HCT116 (cell line): ENCODE measurements at regions not wholly inside any gene's neighbourhood (a gene's known extent, or its start where the extent isn't known, plus 50 kb on each side); places are given as distances from the start of the nearest gene placed in this dataset.

Experiments used
- ATAC-seq: fragments of 200-7000 bp; cut with Tn5 transposase; 2 replicates; pipeline ENCODE4 v1.9.1; 2020; ENCODE audit warnings: mild to moderate bottlenecking, moderate library complexity
- BruUV-seq: library from RNA; stranded (reverse); fragments of 400-500 nt; replicated peaks from 2 replicates; lab custom pipeline; 2021; lab: Mats Ljungman, UMichigan
- CTCF ChIA-PET: fragments of 300-600 bp; sonication (Branson Sonifier 250); formaldehyde crosslinking; loops from one replicate; lab custom pipeline; 2021; ENCODE audit warnings: antibody characterized with exemption; lab: Charles Lee
- POLR2A ChIA-PET: fragments of 300-600, 350-600 bp; sonication (Branson Sonifier 250); formaldehyde crosslinking; loops from one replicate; lab custom pipeline; 2021; ENCODE audit warnings: antibody characterized with exemption; lab: Charles Lee
- RAD21 ChIA-PET, 2 experiments: fragments of 300-600 bp; sonication (Branson Sonifier 250); formaldehyde crosslinking; loops; one replicate each; lab custom pipeline; 2023; ENCODE audit warnings: low total read pairs in 2 of 2; ENCODE audit not compliant: uncharacterized antibody in 2 of 2, unreplicated experiment in 2 of 2, low non-redundant PET in 1 of 2; lab: Charles Lee
- DNase-seq: peaks from one replicate; pipeline ENCODE4 v3.0.0-alpha.2; 2010; ENCODE audit warnings: low read depth, low spot score
- H2AFZ ChIP-seq: fragments of 200-600 bp; shearing (Covaris generic), sonication (generic); 2 replicates; pipeline ENCODE4 v1.6.1; 2017; ENCODE audit warnings: low read depth, mixed run types, mixed read lengths, antibody characterized with exemption, low read length; ENCODE audit not compliant: poor library complexity, severe bottlenecking
- H3K27ac ChIP-seq: 2 replicates; pipeline ENCODE4 v1.5.1; 2012; ENCODE audit warnings: low read depth, low read length
- H3K27me3 ChIP-seq: fragments of 200-600 bp; sonication (generic); 2 replicates; pipeline ENCODE4 v1.6.1; 2016; ENCODE audit warnings: mixed run types, low read length, mixed read lengths; ENCODE audit not compliant: insufficient read depth
- H3K36me3 ChIP-seq, 2 experiments: fragments of 200-500 bp in 1 of 2; fragments of 200-600 bp in 1 of 2; sonication (Bioruptor generic) in 1 of 2; sonication (generic) in 1 of 2; 2 replicates each; pipeline versions ENCODE4 v1.5.1 to v1.6.1; 2014 to 2016; ENCODE audit warnings: low read length in 2 of 2, inconsistent platforms in 1 of 2, mixed read lengths in 1 of 2, mixed run types in 1 of 2; ENCODE audit not compliant: insufficient read depth in 2 of 2, control insufficient read depth in 1 of 2
- H3K4me1 ChIP-seq, 2 experiments: fragments of 200-600 bp in 1 of 2; sonication (generic) in 1 of 2; 2 replicates each; pipeline versions ENCODE4 v1.5.1 to v1.6.1; 2012 to 2017; ENCODE audit warnings: low read length in 2 of 2, inconsistent platforms in 1 of 2, mild to moderate bottlenecking in 1 of 2, mixed read lengths in 1 of 2, mixed run types in 1 of 2, moderate library complexity in 1 of 2; ENCODE audit not compliant: insufficient read depth in 2 of 2, control insufficient read depth in 1 of 2
- H3K4me2 ChIP-seq: fragments of 200-600 bp; sonication (generic); 2 replicates; pipeline ENCODE4 v1.6.1; 2017; ENCODE audit warnings: mixed run types, low read length, mixed read lengths
- H3K4me3 ChIP-seq, 2 experiments: fragments of 200-600 bp in 1 of 2; sonication (generic) in 1 of 2; replicated peaks in 1 of 2; 2 replicates each; pipeline ENCODE4 v1.5.1; 2011 to 2016; ENCODE audit warnings: low read length in 2 of 2, control low read depth in 1 of 2, low read depth in 1 of 2, mild to moderate bottlenecking in 1 of 2, mixed read lengths in 1 of 2, mixed run types in 1 of 2
- H3K79me2 ChIP-seq: fragments of 200-600 bp; sonication (generic); 2 replicates; pipeline ENCODE4 v1.6.1; 2017; ENCODE audit warnings: mild to moderate bottlenecking, mixed run types, low read length, moderate library complexity, mixed read lengths; ENCODE audit not compliant: insufficient read depth
- H3K9ac ChIP-seq: fragments of 200-600 bp; sonication (generic); 2 replicates; pipeline ENCODE4 v1.6.1; 2016; ENCODE audit warnings: low read length, mixed read lengths
- H3K9me2 ChIP-seq: fragments of 200-600 bp; sonication (generic), shearing (Covaris generic); 2 replicates; pipeline ENCODE4 v1.6.1; 2017; ENCODE audit warnings: mixed run types, mild to moderate bottlenecking, moderate library complexity; ENCODE audit not compliant: insufficient read depth
- H3K9me3 ChIP-seq, 2 experiments: fragments of 200-500 bp in 1 of 2; fragments of 200-600 bp in 1 of 2; sonication (Bioruptor generic) in 1 of 2; sonication (generic) in 1 of 2; 2 replicates each; pipeline ENCODE4 v1.6.1; 2014 to 2017; ENCODE audit warnings: low read length in 2 of 2, mixed read lengths in 2 of 2, inconsistent platforms in 1 of 2, low read depth in 1 of 2, mild to moderate bottlenecking in 1 of 2, mixed run types in 1 of 2, moderate library complexity in 1 of 2; ENCODE audit not compliant: control insufficient read depth in 1 of 2, insufficient read depth in 1 of 2
- H4K20me1 ChIP-seq: fragments of 200-600 bp; sonication (generic), shearing (Covaris generic); 2 replicates; pipeline ENCODE4 v1.6.1; 2017; ENCODE audit warnings: mixed run types, mild to moderate bottlenecking, moderate library complexity; ENCODE audit not compliant: insufficient read depth
- CBX3 ChIP-seq: IDR thresholded peaks from 2 replicates; pipeline ENCODE4 v1.6.1; 2012; ENCODE audit warnings: low read depth
- CEBPB ChIP-seq: IDR thresholded peaks from 2 replicates; pipeline ENCODE4 v1.6.1; 2012; ENCODE audit warnings: low read depth
- EGR1 ChIP-seq: IDR thresholded peaks from 2 replicates; pipeline ENCODE4 v1.6.1; 2012; ENCODE audit warnings: low read depth
- EZH2 ChIP-seq: fragments of 200-600 bp; sonication (generic); IDR thresholded peaks from 2 replicates; pipeline ENCODE4 v1.6.1; 2017; ENCODE audit warnings: antibody characterized with exemption, mixed run types
- EZH2phosphoT487 ChIP-seq: fragments of 200-600 bp; IDR thresholded peaks from 2 replicates; pipeline ENCODE4 v1.6.1; 2018; ENCODE audit warnings: antibody characterized with exemption, borderline replicate concordance
- FOSL1 ChIP-seq: IDR thresholded peaks from 2 replicates; pipeline ENCODE4 v1.6.1; 2012; ENCODE audit warnings: low read depth
- JUND ChIP-seq: IDR thresholded peaks from 2 replicates; pipeline ENCODE4 v1.6.1; 2012
- POLR2A ChIP-seq: IDR thresholded peaks from 2 replicates; pipeline ENCODE4 v1.7.0; 2011; ENCODE audit warnings: borderline replicate concordance; ENCODE audit not compliant: insufficient read depth, insufficient read length; ENCODE audit errors: extremely low read depth
- POLR2AphosphoS5 ChIP-seq: IDR thresholded peaks from 2 replicates; pipeline ENCODE4 v1.6.1; 2011; ENCODE audit warnings: mild to moderate bottlenecking, low read depth, low read length, moderate library complexity
- SIN3A ChIP-seq: IDR thresholded peaks from 2 replicates; pipeline ENCODE4 v1.6.1; 2012; ENCODE audit warnings: low read depth
- SP1 ChIP-seq: IDR thresholded peaks from 2 replicates; pipeline ENCODE4 v1.6.1; 2012; ENCODE audit warnings: low read depth
- SRF ChIP-seq: IDR thresholded peaks from 2 replicates; pipeline ENCODE4 v1.6.1; 2012; ENCODE audit warnings: low read depth
- YY1 ChIP-seq: IDR thresholded peaks from 2 replicates; pipeline ENCODE4 v1.6.1; 2011; ENCODE audit warnings: low read length, low read depth, moderate library complexity, mild to moderate bottlenecking; ENCODE audit not compliant: insufficient replicate concordance; ENCODE audit errors: extremely low read depth
- ZFX ChIP-seq: fragments of 450-650 bp; IDR thresholded peaks from 2 replicates; pipeline ENCODE4 v1.6.1; 2017
- intact Hi-C: fragments of 100-400 bp; cut with micrococcal nuclease; formaldehyde crosslinking; loops from 2 replicates; pipeline ENCODE4 v1.10.0; 2022
- TF ChIP-seq, protein P1 (sequence below): IDR thresholded peaks from 2 replicates; pipeline ENCODE4 v1.6.1; 2012; ENCODE audit warnings: low read depth
- TF ChIP-seq, protein P2 (sequence below): IDR thresholded peaks from 2 replicates; pipeline ENCODE4 v1.6.1; 2012
- TF ChIP-seq, protein P3 (sequence below): IDR thresholded peaks from 2 replicates; pipeline ENCODE4 v1.6.1; 2011; ENCODE audit warnings: mild to moderate bottlenecking, low read length, moderate library complexity; ENCODE audit not compliant: insufficient replicate concordance; ENCODE audit errors: extremely low read depth
- TF ChIP-seq, protein P4 (sequence below): IDR thresholded peaks from 2 replicates; pipeline ENCODE4 v1.6.1; 2012
- TF ChIP-seq, protein P5 (sequence below), 3 experiments: fragments of 200-600 bp in 1 of 3; sonication (generic) in 1 of 3; IDR thresholded peaks in 2 of 3; conservative IDR thresholded peaks in 1 of 3; 2 replicates each; pipeline ENCODE4 v1.5.1; 2012 to 2017; ENCODE audit warnings: low read depth in 2 of 3, low read length in 2 of 3, antibody characterized with exemption in 1 of 3, borderline replicate concordance in 1 of 3, control low read depth in 1 of 3, mild to moderate bottlenecking in 1 of 3, mixed read lengths in 1 of 3, mixed run types in 1 of 3, moderate library complexity in 1 of 3; ENCODE audit not compliant: insufficient read depth in 1 of 3

DNA sequence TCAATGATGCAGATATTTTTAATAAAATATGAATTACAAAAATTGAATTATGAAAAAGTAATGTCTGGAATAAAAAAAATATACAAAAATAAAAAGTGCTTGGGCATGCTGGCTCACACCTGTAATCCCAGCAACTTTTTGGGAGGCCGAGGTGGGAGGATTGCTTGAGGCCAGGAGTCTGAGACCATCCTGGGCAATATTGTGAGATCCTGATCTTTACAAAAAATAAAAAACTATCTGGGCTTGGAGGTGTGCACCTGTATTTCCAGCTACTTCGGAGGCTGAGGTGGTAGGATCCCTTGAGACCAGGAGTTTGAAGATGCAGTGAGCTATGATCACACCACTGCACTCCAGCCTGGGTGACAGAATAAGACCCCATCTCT is 141.8 kb downstream of the NPIPB5 start:
- H3K27me3 ChIP-seq, result peaks cover 19% of the 10 kb centered on the region
- no peak overlapping the region for H3K9ac ChIP-seq
- H2AFZ ChIP-seq, result no peak overlapping the region
- no peaks in the 10 kb centered on the region for H3K4me1 ChIP-seq
- DNase-seq (no peak), ATAC-seq (no peak)
- ChIA-PET RAD21 (no interaction called here), POLR2A (no interaction called here), CTCF (no interaction called here)
- H3K9me2 ChIP-seq, result no peaks in the 10 kb centered on the region
- no peaks in the 10 kb centered on the region for H4K20me1 ChIP-seq
- intact Hi-C loops, result no loop called here
- no peak overlapping the region for H3K4me2 ChIP-seq
- no peaks in the 10 kb centered on the region for H3K36me3 ChIP-seq
- no peaks in the 10 kb centered on the region for H3K9me3 ChIP-seq
- no TSS peak for BruUV-seq
- H3K79me2 ChIP-seq, result no peaks in the 10 kb centered on the region
- no peak overlapping the region for H3K4me3 ChIP-seq
- no peak overlapping the region for H3K27ac ChIP-seq
- TF ChIP-seq CBX3, result no peak
- no peak for TF ChIP-seq JUND
- TF ChIP-seq FOSL1, result no peak
- TF ChIP-seq, protein P1, sequence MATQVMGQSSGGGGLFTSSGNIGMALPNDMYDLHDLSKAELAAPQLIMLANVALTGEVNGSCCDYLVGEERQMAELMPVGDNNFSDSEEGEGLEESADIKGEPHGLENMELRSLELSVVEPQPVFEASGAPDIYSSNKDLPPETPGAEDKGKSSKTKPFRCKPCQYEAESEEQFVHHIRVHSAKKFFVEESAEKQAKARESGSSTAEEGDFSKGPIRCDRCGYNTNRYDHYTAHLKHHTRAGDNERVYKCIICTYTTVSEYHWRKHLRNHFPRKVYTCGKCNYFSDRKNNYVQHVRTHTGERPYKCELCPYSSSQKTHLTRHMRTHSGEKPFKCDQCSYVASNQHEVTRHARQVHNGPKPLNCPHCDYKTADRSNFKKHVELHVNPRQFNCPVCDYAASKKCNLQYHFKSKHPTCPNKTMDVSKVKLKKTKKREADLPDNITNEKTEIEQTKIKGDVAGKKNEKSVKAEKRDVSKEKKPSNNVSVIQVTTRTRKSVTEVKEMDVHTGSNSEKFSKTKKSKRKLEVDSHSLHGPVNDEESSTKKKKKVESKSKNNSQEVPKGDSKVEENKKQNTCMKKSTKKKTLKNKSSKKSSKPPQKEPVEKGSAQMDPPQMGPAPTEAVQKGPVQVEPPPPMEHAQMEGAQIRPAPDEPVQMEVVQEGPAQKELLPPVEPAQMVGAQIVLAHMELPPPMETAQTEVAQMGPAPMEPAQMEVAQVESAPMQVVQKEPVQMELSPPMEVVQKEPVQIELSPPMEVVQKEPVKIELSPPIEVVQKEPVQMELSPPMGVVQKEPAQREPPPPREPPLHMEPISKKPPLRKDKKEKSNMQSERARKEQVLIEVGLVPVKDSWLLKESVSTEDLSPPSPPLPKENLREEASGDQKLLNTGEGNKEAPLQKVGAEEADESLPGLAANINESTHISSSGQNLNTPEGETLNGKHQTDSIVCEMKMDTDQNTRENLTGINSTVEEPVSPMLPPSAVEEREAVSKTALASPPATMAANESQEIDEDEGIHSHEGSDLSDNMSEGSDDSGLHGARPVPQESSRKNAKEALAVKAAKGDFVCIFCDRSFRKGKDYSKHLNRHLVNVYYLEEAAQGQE, result no peak
- TF ChIP-seq, protein P2, sequence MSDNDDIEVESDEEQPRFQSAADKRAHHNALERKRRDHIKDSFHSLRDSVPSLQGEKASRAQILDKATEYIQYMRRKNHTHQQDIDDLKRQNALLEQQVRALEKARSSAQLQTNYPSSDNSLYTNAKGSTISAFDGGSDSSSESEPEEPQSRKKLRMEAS, result no peak
- no peak for TF ChIP-seq ZFX
- TF ChIP-seq YY1, result no peak
- no peak for TF ChIP-seq POLR2A
- TF ChIP-seq SP1, result no peak
- no peak for TF ChIP-seq SIN3A
- TF ChIP-seq EZH2, result no peak
- no peak for TF ChIP-seq EGR1
- TF ChIP-seq, protein P3, sequence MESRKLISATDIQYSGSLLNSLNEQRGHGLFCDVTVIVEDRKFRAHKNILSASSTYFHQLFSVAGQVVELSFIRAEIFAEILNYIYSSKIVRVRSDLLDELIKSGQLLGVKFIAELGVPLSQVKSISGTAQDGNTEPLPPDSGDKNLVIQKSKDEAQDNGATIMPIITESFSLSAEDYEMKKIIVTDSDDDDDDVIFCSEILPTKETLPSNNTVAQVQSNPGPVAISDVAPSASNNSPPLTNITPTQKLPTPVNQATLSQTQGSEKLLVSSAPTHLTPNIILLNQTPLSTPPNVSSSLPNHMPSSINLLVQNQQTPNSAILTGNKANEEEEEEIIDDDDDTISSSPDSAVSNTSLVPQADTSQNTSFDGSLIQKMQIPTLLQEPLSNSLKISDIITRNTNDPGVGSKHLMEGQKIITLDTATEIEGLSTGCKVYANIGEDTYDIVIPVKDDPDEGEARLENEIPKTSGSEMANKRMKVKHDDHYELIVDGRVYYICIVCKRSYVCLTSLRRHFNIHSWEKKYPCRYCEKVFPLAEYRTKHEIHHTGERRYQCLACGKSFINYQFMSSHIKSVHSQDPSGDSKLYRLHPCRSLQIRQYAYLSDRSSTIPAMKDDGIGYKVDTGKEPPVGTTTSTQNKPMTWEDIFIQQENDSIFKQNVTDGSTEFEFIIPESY, result no peak
- TF ChIP-seq CEBPB, result no peak
- TF ChIP-seq, protein P4, sequence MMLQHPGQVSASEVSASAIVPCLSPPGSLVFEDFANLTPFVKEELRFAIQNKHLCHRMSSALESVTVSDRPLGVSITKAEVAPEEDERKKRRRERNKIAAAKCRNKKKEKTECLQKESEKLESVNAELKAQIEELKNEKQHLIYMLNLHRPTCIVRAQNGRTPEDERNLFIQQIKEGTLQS, result no peak
- TF ChIP-seq, protein P5, sequence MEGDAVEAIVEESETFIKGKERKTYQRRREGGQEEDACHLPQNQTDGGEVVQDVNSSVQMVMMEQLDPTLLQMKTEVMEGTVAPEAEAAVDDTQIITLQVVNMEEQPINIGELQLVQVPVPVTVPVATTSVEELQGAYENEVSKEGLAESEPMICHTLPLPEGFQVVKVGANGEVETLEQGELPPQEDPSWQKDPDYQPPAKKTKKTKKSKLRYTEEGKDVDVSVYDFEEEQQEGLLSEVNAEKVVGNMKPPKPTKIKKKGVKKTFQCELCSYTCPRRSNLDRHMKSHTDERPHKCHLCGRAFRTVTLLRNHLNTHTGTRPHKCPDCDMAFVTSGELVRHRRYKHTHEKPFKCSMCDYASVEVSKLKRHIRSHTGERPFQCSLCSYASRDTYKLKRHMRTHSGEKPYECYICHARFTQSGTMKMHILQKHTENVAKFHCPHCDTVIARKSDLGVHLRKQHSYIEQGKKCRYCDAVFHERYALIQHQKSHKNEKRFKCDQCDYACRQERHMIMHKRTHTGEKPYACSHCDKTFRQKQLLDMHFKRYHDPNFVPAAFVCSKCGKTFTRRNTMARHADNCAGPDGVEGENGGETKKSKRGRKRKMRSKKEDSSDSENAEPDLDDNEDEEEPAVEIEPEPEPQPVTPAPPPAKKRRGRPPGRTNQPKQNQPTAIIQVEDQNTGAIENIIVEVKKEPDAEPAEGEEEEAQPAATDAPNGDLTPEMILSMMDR (IDR thresholded peaks at IDR 0.05 in 2 of 3, conservative IDR thresholded peaks at IDR 0.05 in 1 of 3; ENCODE audit: borderline replicate concordance in 1 of 3, insufficient read depth in 1 of 3, low read depth in 2 of 3, low read length in 2 of 3), result no peak
- TF ChIP-seq EZH2phosphoT487, result no peak
- no peak for TF ChIP-seq POLR2AphosphoS5
- no peak for TF ChIP-seq SRF
